ENCODE measurements at regions not wholly inside any gene's neighbourhood (a gene's known extent, or its start where the extent isn't known, plus 50 kb on each side); places are given as distances from the start of the nearest gene placed in this dataset.
"Not testable (repeated sequence)": the region's sequence is repeated elsewhere in the genome, so short reads cannot be mapped to it uniquely, and the experiment has no call there.

- H3K4me1 Mint-ChIP-seq (ENCODE audit: low read depth) = no peaks in the 10 kb centered on the region
- H3K4me3 Mint-ChIP-seq = no peak overlapping the region
- H3K27ac Mint-ChIP-seq = no peak overlapping the region
- no peaks in the 10 kb centered on the region for H3K27me3 Mint-ChIP-seq
- no peaks in the 10 kb centered on the region for H3K36me3 Mint-ChIP-seq (ENCODE audit: low read depth)
- H3K9me3 Mint-ChIP-seq = no peaks in the 10 kb centered on the region
- intact Hi-C loops (cut with micrococcal nuclease) = no loop called here
Measured at GRCh38 chr7:119761776-119762175, 511.2 kb upstream of the KCND2 start.

GRCh38 chr7:119782286-119782685 lies 490.7 kb upstream of the KCND2 start:
- Mint-ChIP-seq H3K9me3 (no peaks in the 10 kb centered on the region), H3K4me3 (no peak overlapping the region), H3K27me3 (no peaks in the 10 kb centered on the region), H3K4me1 (ENCODE audit: low read depth) (no peaks in the 10 kb centered on the region), H3K27ac (no peak overlapping the region), H3K36me3 (ENCODE audit: low read depth) (no peaks in the 10 kb centered on the region)
- intact Hi-C loops (cut with micrococcal nuclease) = no loop called here

GRCh38 chr7:119783799-119784198 lies 489.2 kb upstream of the KCND2 start:
- no peaks in the 10 kb centered on the region for H3K36me3 Mint-ChIP-seq (ENCODE audit: low read depth)
- intact Hi-C loops (cut with micrococcal nuclease) = no loop called here
- no peaks in the 10 kb centered on the region for H3K9me3 Mint-ChIP-seq
- H3K27me3 Mint-ChIP-seq = no peaks in the 10 kb centered on the region
- no peaks in the 10 kb centered on the region for H3K4me1 Mint-ChIP-seq (ENCODE audit: low read depth)
- H3K4me3 Mint-ChIP-seq = no peak overlapping the region
- no peak overlapping the region for H3K27ac Mint-ChIP-seq

- Mint-ChIP-seq H3K27ac (no peak overlapping the region), H3K27me3 (no peaks in the 10 kb centered on the region), H3K4me3 (no peak overlapping the region), H3K36me3 (ENCODE audit: low read depth) (no peaks in the 10 kb centered on the region), H3K4me1 (ENCODE audit: low read depth) (no peaks in the 10 kb centered on the region), H3K9me3 (peaks cover 5% of the 10 kb centered on the region)
- intact Hi-C loops (cut with micrococcal nuclease) = no loop called here
Measured at GRCh38 chr7:119802147-119802546, 470.8 kb upstream of the KCND2 start.

GRCh38 chr7:119825091-119825655 lies 447.8 kb upstream of the KCND2 start:
- Mint-ChIP-seq H3K9me3 (peaks cover 13% of the 10 kb centered on the region), H3K36me3 (ENCODE audit: low read depth) (no peaks in the 10 kb centered on the region), H3K27ac (no peak overlapping the region), H3K4me1 (ENCODE audit: low read depth) (no peaks in the 10 kb centered on the region), H3K27me3 (no peaks in the 10 kb centered on the region), H3K4me3 (no peak overlapping the region)
- intact Hi-C loops (cut with micrococcal nuclease) = no loop called here

- no peak overlapping the region for H3K27ac Mint-ChIP-seq
- no peaks in the 10 kb centered on the region for H3K36me3 Mint-ChIP-seq (ENCODE audit: low read depth)
- no peaks in the 10 kb centered on the region for H3K9me3 Mint-ChIP-seq
- H3K4me1 Mint-ChIP-seq (ENCODE audit: low read depth) = no peaks in the 10 kb centered on the region
- H3K4me3 Mint-ChIP-seq = no peak overlapping the region
- H3K27me3 Mint-ChIP-seq = no peaks in the 10 kb centered on the region
- intact Hi-C loops (cut with micrococcal nuclease) = no loop called here
Measured at GRCh38 chr7:119826547-119826946, 446.4 kb upstream of the KCND2 start.

- H3K9me3 Mint-ChIP-seq = peaks cover 11% of the 10 kb centered on the region
- no peak overlapping the region for H3K27ac Mint-ChIP-seq
- no peaks in the 10 kb centered on the region for H3K27me3 Mint-ChIP-seq
- no peaks in the 10 kb centered on the region for H3K36me3 Mint-ChIP-seq (ENCODE audit: low read depth)
- H3K4me3 Mint-ChIP-seq = no peak overlapping the region
- no peaks in the 10 kb centered on the region for H3K4me1 Mint-ChIP-seq (ENCODE audit: low read depth)
- intact Hi-C loops (cut with micrococcal nuclease) = no loop called here
Measured at GRCh38 chr7:119838444-119838843, 434.5 kb upstream of the KCND2 start.

GRCh38 chr7:119842337-119842736 lies 430.6 kb upstream of the KCND2 start:
- Mint-ChIP-seq H3K27me3 (no peaks in the 10 kb centered on the region), H3K4me3 (no peak overlapping the region), H3K4me1 (ENCODE audit: low read depth) (no peaks in the 10 kb centered on the region), H3K9me3 (peaks cover 24% of the 10 kb centered on the region), H3K36me3 (ENCODE audit: low read depth) (no peaks in the 10 kb centered on the region), H3K27ac (no peak overlapping the region)
- intact Hi-C loops (cut with micrococcal nuclease) = no loop called here

GRCh38 chr7:119842786-119843185 lies 430.2 kb upstream of the KCND2 start:
- Mint-ChIP-seq H3K9me3 (peaks cover 24% of the 10 kb centered on the region), H3K27ac (no peak overlapping the region), H3K36me3 (ENCODE audit: low read depth) (no peaks in the 10 kb centered on the region), H3K4me1 (ENCODE audit: low read depth) (no peaks in the 10 kb centered on the region), H3K4me3 (no peak overlapping the region), H3K27me3 (no peaks in the 10 kb centered on the region)
- intact Hi-C loops (cut with micrococcal nuclease) = no loop called here

GRCh38 chr7:119861385-119861784 lies 411.6 kb upstream of the KCND2 start:
- Mint-ChIP-seq H3K27me3 (no peaks in the 10 kb centered on the region), H3K27ac (no peak overlapping the region), H3K4me1 (ENCODE audit: low read depth) (no peaks in the 10 kb centered on the region), H3K9me3 (peaks cover 23% of the 10 kb centered on the region), H3K4me3 (no peak overlapping the region), H3K36me3 (ENCODE audit: low read depth) (no peaks in the 10 kb centered on the region)
- intact Hi-C loops (cut with micrococcal nuclease) = no loop called here

GRCh38 chr7:119868387-119868786 lies 404.6 kb upstream of the KCND2 start:
- no peaks in the 10 kb centered on the region for H3K4me1 Mint-ChIP-seq (ENCODE audit: low read depth)
- H3K27me3 Mint-ChIP-seq = no peaks in the 10 kb centered on the region
- H3K36me3 Mint-ChIP-seq (ENCODE audit: low read depth) = no peaks in the 10 kb centered on the region
- intact Hi-C loops (cut with micrococcal nuclease) = no loop called here
- H3K27ac Mint-ChIP-seq = no peak overlapping the region
- H3K9me3 Mint-ChIP-seq = peaks cover 14% of the 10 kb centered on the region
- no peak overlapping the region for H3K4me3 Mint-ChIP-seq

- Mint-ChIP-seq H3K27me3 (no peaks in the 10 kb centered on the region), H3K27ac (no peak overlapping the region), H3K4me3 (no peak overlapping the region), H3K36me3 (ENCODE audit: low read depth) (no peaks in the 10 kb centered on the region), H3K9me3 (peaks cover 14% of the 10 kb centered on the region), H3K4me1 (ENCODE audit: low read depth) (no peaks in the 10 kb centered on the region)
- intact Hi-C loops (cut with micrococcal nuclease) = no loop called here
Measured at GRCh38 chr7:119879835-119880234, 393.1 kb upstream of the KCND2 start.

- no peaks in the 10 kb centered on the region for H3K27me3 Mint-ChIP-seq
- intact Hi-C loops (cut with micrococcal nuclease) = no loop called here
- no peaks in the 10 kb centered on the region for H3K36me3 Mint-ChIP-seq (ENCODE audit: low read depth)
- H3K4me1 Mint-ChIP-seq (ENCODE audit: low read depth) = no peaks in the 10 kb centered on the region
- H3K9me3 Mint-ChIP-seq = peaks cover 34% of the 10 kb centered on the region
- H3K27ac Mint-ChIP-seq = no peak overlapping the region
- no peak overlapping the region for H3K4me3 Mint-ChIP-seq
Measured at GRCh38 chr7:119886007-119886406, 387.0 kb upstream of the KCND2 start.

GRCh38 chr7:119886525-119886924 lies 386.4 kb upstream of the KCND2 start:
- H3K36me3 Mint-ChIP-seq (ENCODE audit: low read depth); H3K4me1 Mint-ChIP-seq (ENCODE audit: low read depth); intact Hi-C loops (cut with micrococcal nuclease); H3K27ac Mint-ChIP-seq; H3K27me3 Mint-ChIP-seq; H3K4me3 Mint-ChIP-seq: not testable (repeated sequence)
- H3K9me3 Mint-ChIP-seq = peaks cover 34% of the 10 kb centered on the region

- Mint-ChIP-seq H3K27me3 (no peaks in the 10 kb centered on the region), H3K9me3 (peaks cover 34% of the 10 kb centered on the region), H3K27ac (no peak overlapping the region), H3K4me1 (ENCODE audit: low read depth) (no peaks in the 10 kb centered on the region), H3K36me3 (ENCODE audit: low read depth) (no peaks in the 10 kb centered on the region), H3K4me3 (no peak overlapping the region)
- intact Hi-C loops (cut with micrococcal nuclease) = no loop called here
Measured at GRCh38 chr7:119888251-119888650, 384.7 kb upstream of the KCND2 start.

All from dendritic cell treated with granulocyte-macrophage colony-stimulating factor and Interleukin-4, amounts not matched to agents 40 ng/mL and 50 ng/mL, for 4 days (primary cell).